GM12878 (cell line): ENCODE measurements at regions not wholly inside any gene's neighbourhood (a gene's known extent, or its start where the extent isn't known, plus 50 kb on each side); places are given as distances from the start of the nearest gene placed in this dataset.

Source experiments
- CHD1 ChIP-seq: IDR thresholded peaks from 2 replicates; pipeline ENCODE4 v1.6.1; 2012; ENCODE audit warnings: low read depth, low read length, improper control_type of control experiment
- EED ChIP-seq: sonication (generic); IDR thresholded peaks from 2 replicates; pipeline ENCODE4 v1.6.1; 2016; ENCODE audit warnings: antibody characterized with exemption, low read depth
- ETV6 ChIP-seq, 2 experiments: fragments of 450-650 bp in 1 of 2; IDR thresholded peaks in 1 of 2; conservative IDR thresholded peaks in 1 of 2; 2 replicates each; pipeline ENCODE4 v1.6.1; 2014; ENCODE audit warnings: antibody characterized with exemption in 1 of 2, borderline replicate concordance in 1 of 2, low read depth in 1 of 2, mild to moderate bottlenecking in 1 of 2, moderate library complexity in 1 of 2
- FOXM1 ChIP-seq: IDR thresholded peaks from 2 replicates; pipeline ENCODE4 v1.6.1; 2012; ENCODE audit warnings: low read depth, mild to moderate bottlenecking, inconsistent platforms, low read length, moderate library complexity
- LARP7 ChIP-seq: fragments of 450-650 bp; IDR thresholded peaks from 2 replicates; pipeline ENCODE4 v1.6.1; 2017; ENCODE audit warnings: mild to moderate bottlenecking
- TAF1 ChIP-seq: IDR thresholded peaks from 2 replicates; pipeline ENCODE4 v1.6.1; 2011; ENCODE audit warnings: mild to moderate bottlenecking, low read depth, low read length, borderline replicate concordance
- YY1 ChIP-seq: IDR thresholded peaks from 2 replicates; pipeline ENCODE4 v1.6.1; 2011; ENCODE audit warnings: low read depth, mild to moderate bottlenecking, low read length
- ZNF384 ChIP-seq: IDR thresholded peaks from 2 replicates; pipeline ENCODE4 v1.6.1; 2012; ENCODE audit warnings: low read depth, mild to moderate bottlenecking, low read length, improper control_type of control experiment, borderline replicate concordance
- TF ChIP-seq, protein P1 (sequence below): IDR thresholded peaks from 2 replicates; pipeline ENCODE4 v1.6.1; 2012; ENCODE audit warnings: improper control_type of control experiment, low read depth, low read length; ENCODE audit not compliant: insufficient replicate concordance

DNA sequence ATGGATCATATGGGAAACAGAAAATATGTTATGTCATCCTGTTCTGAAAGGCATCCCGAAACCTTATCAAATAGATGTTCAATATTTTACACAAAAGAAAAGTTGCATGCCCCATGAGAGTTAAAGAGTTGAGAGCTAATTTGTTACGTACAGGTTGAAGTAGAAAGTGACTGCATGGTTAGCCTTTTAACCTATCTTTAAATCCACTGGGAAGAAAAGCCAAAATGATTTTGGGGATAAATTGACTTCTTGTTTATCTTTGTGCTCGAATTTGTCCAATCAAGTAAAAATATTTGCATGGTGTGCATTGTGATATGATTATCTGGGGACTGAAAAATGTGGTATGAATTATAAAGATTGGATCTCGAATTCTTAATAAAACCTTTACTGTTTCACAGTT, 230.1 kb downstream of the POSTN start (continued):
- TF ChIP-seq LARP7 (no peak), TAF1 (no peak), CHD1 (no peak), ZNF384 (no peak), EED (no peak), ETV6 (conservative IDR thresholded peaks at IDR 0.05 in 1 of 2, IDR thresholded peaks at IDR 0.05 in 1 of 2; ENCODE audit: borderline replicate concordance in 1 of 2, low read depth in 1 of 2) (no peak), YY1 (no peak), FOXM1 (no peak)
- TF ChIP-seq, protein P1, sequence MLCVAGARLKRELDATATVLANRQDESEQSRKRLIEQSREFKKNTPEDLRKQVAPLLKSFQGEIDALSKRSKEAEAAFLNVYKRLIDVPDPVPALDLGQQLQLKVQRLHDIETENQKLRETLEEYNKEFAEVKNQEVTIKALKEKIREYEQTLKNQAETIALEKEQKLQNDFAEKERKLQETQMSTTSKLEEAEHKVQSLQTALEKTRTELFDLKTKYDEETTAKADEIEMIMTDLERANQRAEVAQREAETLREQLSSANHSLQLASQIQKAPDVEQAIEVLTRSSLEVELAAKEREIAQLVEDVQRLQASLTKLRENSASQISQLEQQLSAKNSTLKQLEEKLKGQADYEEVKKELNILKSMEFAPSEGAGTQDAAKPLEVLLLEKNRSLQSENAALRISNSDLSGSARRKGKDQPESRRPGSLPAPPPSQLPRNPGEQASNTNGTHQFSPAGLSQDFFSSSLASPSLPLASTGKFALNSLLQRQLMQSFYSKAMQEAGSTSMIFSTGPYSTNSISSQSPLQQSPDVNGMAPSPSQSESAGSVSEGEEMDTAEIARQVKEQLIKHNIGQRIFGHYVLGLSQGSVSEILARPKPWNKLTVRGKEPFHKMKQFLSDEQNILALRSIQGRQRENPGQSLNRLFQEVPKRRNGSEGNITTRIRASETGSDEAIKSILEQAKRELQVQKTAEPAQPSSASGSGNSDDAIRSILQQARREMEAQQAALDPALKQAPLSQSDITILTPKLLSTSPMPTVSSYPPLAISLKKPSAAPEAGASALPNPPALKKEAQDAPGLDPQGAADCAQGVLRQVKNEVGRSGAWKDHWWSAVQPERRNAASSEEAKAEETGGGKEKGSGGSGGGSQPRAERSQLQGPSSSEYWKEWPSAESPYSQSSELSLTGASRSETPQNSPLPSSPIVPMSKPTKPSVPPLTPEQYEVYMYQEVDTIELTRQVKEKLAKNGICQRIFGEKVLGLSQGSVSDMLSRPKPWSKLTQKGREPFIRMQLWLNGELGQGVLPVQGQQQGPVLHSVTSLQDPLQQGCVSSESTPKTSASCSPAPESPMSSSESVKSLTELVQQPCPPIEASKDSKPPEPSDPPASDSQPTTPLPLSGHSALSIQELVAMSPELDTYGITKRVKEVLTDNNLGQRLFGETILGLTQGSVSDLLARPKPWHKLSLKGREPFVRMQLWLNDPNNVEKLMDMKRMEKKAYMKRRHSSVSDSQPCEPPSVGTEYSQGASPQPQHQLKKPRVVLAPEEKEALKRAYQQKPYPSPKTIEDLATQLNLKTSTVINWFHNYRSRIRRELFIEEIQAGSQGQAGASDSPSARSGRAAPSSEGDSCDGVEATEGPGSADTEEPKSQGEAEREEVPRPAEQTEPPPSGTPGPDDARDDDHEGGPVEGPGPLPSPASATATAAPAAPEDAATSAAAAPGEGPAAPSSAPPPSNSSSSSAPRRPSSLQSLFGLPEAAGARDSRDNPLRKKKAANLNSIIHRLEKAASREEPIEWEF: no peak
